CD4-positive, alpha-beta T cell (primary cell): ENCODE measurements at regions not wholly inside any gene's neighbourhood (a gene's known extent, or its start where the extent isn't known, plus 50 kb on each side); places are given as distances from the start of the nearest gene placed in this dataset.

Experiments
- ATAC-seq: fragments of 200-7000 bp; cut with Tn5 transposase; one replicate; pipeline ENCODE4 v1.10.0; 2022; ENCODE audit warnings: mild to moderate bottlenecking; ENCODE audit not compliant: poor library complexity
- CTCF ChIA-PET: fragments of 350-600 bp; sonication (Branson Sonifier 250); formaldehyde crosslinking; loops from one replicate; lab custom pipeline; 2021; ENCODE audit warnings: antibody characterized with exemption, inconsistent platforms; lab: Charles Lee
- POLR2A ChIA-PET: fragments of 350-600 bp; sonication (Branson Sonifier 250); formaldehyde crosslinking; loops from one replicate; lab custom pipeline; 2021; ENCODE audit warnings: antibody characterized with exemption, inconsistent platforms; lab: Charles Lee
- DNase-seq, 14 experiments: peaks; one replicate each; pipeline ENCODE4 v3.0.0-alpha.2; 2013 to 2020; ENCODE audit warnings: mixed read lengths in 2 of 14
- H3K27ac ChIP-seq, 2 donors: one replicate each; pipeline versions ENCODE4 v1.5.1 to v1.7.0; 2013; ENCODE audit warnings: low read length in 2 of 2, low read depth in 1 of 2, mild to moderate bottlenecking in 1 of 2
- H3K27me3 ChIP-seq, 2 experiments: 1 replicate in 1 of 2; 2 replicates in 1 of 2; pipeline versions ENCODE4 v1.6.1 to v1.7.0; 2013; ENCODE audit warnings: low read length in 2 of 2, control low read depth in 1 of 2, mild to moderate bottlenecking in 1 of 2, moderate library complexity in 1 of 2; ENCODE audit not compliant: insufficient read depth in 2 of 2, control insufficient read depth in 1 of 2
- H3K36me3 ChIP-seq: one replicate; pipeline ENCODE4 v1.6.1; 2013; ENCODE audit warnings: low read length, control low read depth; ENCODE audit not compliant: insufficient read depth
- H3K4me1 ChIP-seq: one replicate; pipeline ENCODE4 v1.6.1; 2013; ENCODE audit warnings: low read length, control low read depth; ENCODE audit not compliant: insufficient read depth
- H3K4me3 ChIP-seq: one replicate; pipeline ENCODE4 v1.5.1; 2013; ENCODE audit warnings: mild to moderate bottlenecking, low read length, moderate library complexity
- H3K9me3 ChIP-seq, 2 experiments: 1 replicate in 1 of 2; 2 replicates in 1 of 2; pipeline versions ENCODE4 v1.6.1 to v1.7.0; 2013; ENCODE audit warnings: low read length in 2 of 2, mild to moderate bottlenecking in 2 of 2, control low read depth in 1 of 2, moderate library complexity in 1 of 2; ENCODE audit not compliant: control insufficient read depth in 1 of 2, insufficient read depth in 1 of 2
- H3K27ac Mint-ChIP-seq: one replicate; pipeline ENCODE4 v1.8.0; 2020; ENCODE audit warnings: mixed read lengths
- H3K27me3 Mint-ChIP-seq: one replicate; pipeline ENCODE4 v1.8.0; 2021; ENCODE audit warnings: mixed read lengths
- H3K36me3 Mint-ChIP-seq: one replicate; pipeline ENCODE4 v1.8.0; 2021; ENCODE audit warnings: low read depth, mixed read lengths
- H3K4me1 Mint-ChIP-seq: one replicate; pipeline ENCODE4 v1.8.0; 2021; ENCODE audit warnings: low read depth, mixed read lengths
- H3K4me3 Mint-ChIP-seq: one replicate; pipeline ENCODE4 v1.8.0; 2020; ENCODE audit warnings: mild to moderate bottlenecking, mixed read lengths
- H3K9me3 Mint-ChIP-seq: one replicate; pipeline ENCODE4 v1.8.0; 2020; ENCODE audit warnings: mixed read lengths
- intact Hi-C, 2 experiments: fragments of 100-400 bp; cut with DNase I in 1 of 2; cut with micrococcal nuclease in 1 of 2; formaldehyde crosslinking; loops; one replicate each; pipeline versions ENCODE4 v1.15.1 to v1.9.0; 2023 to 2025; cut with DNase I, micrococcal nuclease
- TF ChIP-seq, protein P1 (sequence below): fragments of 200-600 bp; IDR thresholded peaks from one replicate; pipeline ENCODE4 v1.8.0; 2022; ENCODE audit warnings: antibody characterized with exemption, mild to moderate bottlenecking

- intact Hi-C loops, result no loop called here
- ChIA-PET POLR2A (no interaction called here), CTCF (no interaction called here)
- Histone ChIP-seq H3K27ac (no peak overlapping the region), H3K4me3 (no peak overlapping the region), H3K4me1 (peaks cover 3% of the 10 kb centered on the region), H3K27me3 (no peaks in the 10 kb centered on the region), H3K36me3 (no peaks in the 10 kb centered on the region), H3K9me3 (no peaks in the 10 kb centered on the region)
- H3K9me3 Mint-ChIP-seq, result no peaks in the 10 kb centered on the region
- ATAC-seq, result no peak
- H3K4me1 Mint-ChIP-seq, result no peaks in the 10 kb centered on the region
- H3K4me3 Mint-ChIP-seq, result no peak overlapping the region
- peaks cover 26% of the 10 kb centered on the region for H3K27me3 Mint-ChIP-seq
- no peak for DNase-seq
- H3K36me3 Mint-ChIP-seq, result no peaks in the 10 kb centered on the region
- H3K27ac Mint-ChIP-seq, result no peak overlapping the region
- TF ChIP-seq, protein P1, sequence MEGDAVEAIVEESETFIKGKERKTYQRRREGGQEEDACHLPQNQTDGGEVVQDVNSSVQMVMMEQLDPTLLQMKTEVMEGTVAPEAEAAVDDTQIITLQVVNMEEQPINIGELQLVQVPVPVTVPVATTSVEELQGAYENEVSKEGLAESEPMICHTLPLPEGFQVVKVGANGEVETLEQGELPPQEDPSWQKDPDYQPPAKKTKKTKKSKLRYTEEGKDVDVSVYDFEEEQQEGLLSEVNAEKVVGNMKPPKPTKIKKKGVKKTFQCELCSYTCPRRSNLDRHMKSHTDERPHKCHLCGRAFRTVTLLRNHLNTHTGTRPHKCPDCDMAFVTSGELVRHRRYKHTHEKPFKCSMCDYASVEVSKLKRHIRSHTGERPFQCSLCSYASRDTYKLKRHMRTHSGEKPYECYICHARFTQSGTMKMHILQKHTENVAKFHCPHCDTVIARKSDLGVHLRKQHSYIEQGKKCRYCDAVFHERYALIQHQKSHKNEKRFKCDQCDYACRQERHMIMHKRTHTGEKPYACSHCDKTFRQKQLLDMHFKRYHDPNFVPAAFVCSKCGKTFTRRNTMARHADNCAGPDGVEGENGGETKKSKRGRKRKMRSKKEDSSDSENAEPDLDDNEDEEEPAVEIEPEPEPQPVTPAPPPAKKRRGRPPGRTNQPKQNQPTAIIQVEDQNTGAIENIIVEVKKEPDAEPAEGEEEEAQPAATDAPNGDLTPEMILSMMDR, result no peak
Observed at GRCh38 chr11:113574586-113574985, 99.4 kb upstream of the DRD2 start.

- no peaks in the 10 kb centered on the region for H3K9me3 ChIP-seq
- H3K4me3 Mint-ChIP-seq, result no peak overlapping the region
- no peaks in the 10 kb centered on the region for H3K27me3 ChIP-seq
- ChIA-PET POLR2A (no interaction called here), CTCF (no interaction called here)
- TF ChIP-seq, protein P1, result no peak
- intact Hi-C loops, result no loop called here
- H3K27ac ChIP-seq, result no peak overlapping the region
- no peaks in the 10 kb centered on the region for H3K9me3 Mint-ChIP-seq
- H3K36me3 ChIP-seq, result no peaks in the 10 kb centered on the region
- H3K27me3 Mint-ChIP-seq, result peaks cover 30% of the 10 kb centered on the region
- H3K36me3 Mint-ChIP-seq, result no peaks in the 10 kb centered on the region
- DNase-seq (no peak), ATAC-seq (no peak)
- no peak overlapping the region for H3K27ac Mint-ChIP-seq
- H3K4me3 ChIP-seq, result no peak overlapping the region
- H3K4me1 ChIP-seq, result peaks cover 3% of the 10 kb centered on the region
- no peaks in the 10 kb centered on the region for H3K4me1 Mint-ChIP-seq
Observed at GRCh38 chr11:113574171-113574570, 99.0 kb upstream of the DRD2 start.

- ChIA-PET CTCF (no interaction called here), POLR2A (no interaction called here)
- H3K36me3 Mint-ChIP-seq, result no peaks in the 10 kb centered on the region
- Histone ChIP-seq H3K27me3 (no peaks in the 10 kb centered on the region), H3K4me3 (no peak overlapping the region), H3K36me3 (no peaks in the 10 kb centered on the region), H3K27ac (no peak overlapping the region), H3K4me1 (no peaks in the 10 kb centered on the region), H3K9me3 (no peaks in the 10 kb centered on the region)
- H3K27me3 Mint-ChIP-seq, result peaks cover 26% of the 10 kb centered on the region
- H3K4me3 Mint-ChIP-seq, result no peak overlapping the region
- H3K4me1 Mint-ChIP-seq, result no peaks in the 10 kb centered on the region
- TF ChIP-seq, protein P1, result no peak
- intact Hi-C loops, result no loop called here
- no peaks in the 10 kb centered on the region for H3K9me3 Mint-ChIP-seq
- no peak for DNase-seq
- H3K27ac Mint-ChIP-seq, result no peak overlapping the region
- ATAC-seq, result no peak
Observed at GRCh38 chr11:113572136-113572735, 97.0 kb upstream of the DRD2 start.
